Neural progenitor cell (in vitro differentiated cells): ENCODE measurements at regions not wholly inside any gene's neighbourhood (a gene's known extent, or its start where the extent isn't known, plus 50 kb on each side); places are given as distances from the start of the nearest gene placed in this dataset.

Source experiments
- DNase-seq: peaks from one replicate; pipeline ENCODE4 v3.0.0-alpha.2; 2016; ENCODE audit warnings: low spot score
- H2AFZ ChIP-seq: fragments of 200-600 bp; sonication (generic); replicated peaks from 2 replicates; pipeline ENCODE4 v1.6.1; 2016; ENCODE audit warnings: antibody characterized with exemption
- H3F3A ChIP-seq: fragments of 200-600 bp; sonication (generic); 2 replicates; pipeline ENCODE4 v1.6.1; 2016; ENCODE audit warnings: antibody characterized with exemption, low read depth
- H3K27ac ChIP-seq: fragments of 200-600 bp; sonication (generic); 2 replicates; pipeline ENCODE4 v1.5.1; 2016; ENCODE audit warnings: mild to moderate bottlenecking
- H3K27me3 ChIP-seq: fragments of 200-600 bp; sonication (generic); 2 replicates; pipeline ENCODE4 v1.6.1; 2016; ENCODE audit warnings: mild to moderate bottlenecking, moderate library complexity
- H3K36me3 ChIP-seq: fragments of 200-600 bp; sonication (generic); 2 replicates; pipeline ENCODE4 v1.5.1; 2016
- H3K4me1 ChIP-seq: fragments of 200-600 bp; sonication (generic); 2 replicates; pipeline ENCODE4 v1.6.1; 2016; ENCODE audit warnings: mixed run types
- H3K4me2 ChIP-seq: fragments of 200-600 bp; sonication (generic); 2 replicates; pipeline ENCODE4 v1.6.1; 2016
- H3K4me3 ChIP-seq: fragments of 200-600 bp; sonication (generic); 2 replicates; pipeline ENCODE4 v1.5.1; 2016
- H3K79me2 ChIP-seq: fragments of 200-600 bp; sonication (generic); 2 replicates; pipeline ENCODE4 v1.6.1; 2016; ENCODE audit warnings: low read depth
- H3K9ac ChIP-seq: fragments of 200-600 bp; sonication (generic); 2 replicates; pipeline ENCODE4 v1.6.1; 2016
- H3K9me3 ChIP-seq: fragments of 200-600 bp; sonication (generic); 2 replicates; pipeline ENCODE4 v1.5.1; 2016; ENCODE audit warnings: low read depth
- H4K20me1 ChIP-seq: fragments of 200-600 bp; sonication (generic); 2 replicates; pipeline ENCODE4 v1.6.1; 2016; ENCODE audit warnings: low read depth
- H3K27ac Mint-ChIP-seq: 3 replicates; pipeline ENCODE4 v1.8.0; 2021; ENCODE audit warnings: mixed read lengths
- H3K27me3 Mint-ChIP-seq: 2 replicates; pipeline ENCODE4 v1.8.0; 2022; ENCODE audit warnings: low read depth, mild to moderate bottlenecking, inconsistent platforms, moderate library complexity, mixed read lengths; ENCODE audit not compliant: insufficient read depth
- H3K36me3 Mint-ChIP-seq: 3 replicates; pipeline ENCODE4 v1.8.0; 2021; ENCODE audit warnings: mixed read lengths
- H3K4me1 Mint-ChIP-seq: 3 replicates; pipeline ENCODE4 v1.8.0; 2021; ENCODE audit warnings: mixed read lengths
- H3K4me3 Mint-ChIP-seq: 3 replicates; pipeline ENCODE4 v1.8.0; 2021; ENCODE audit warnings: mild to moderate bottlenecking, moderate library complexity, mixed read lengths
- H3K9me3 Mint-ChIP-seq: 3 replicates; pipeline ENCODE4 v1.8.0; 2020; ENCODE audit warnings: mixed read lengths
- EZH2 ChIP-seq: fragments of 200-600 bp; sonication (generic); IDR thresholded peaks from 2 replicates; pipeline ENCODE4 v1.6.1; 2017; ENCODE audit warnings: antibody characterized with exemption, mild to moderate bottlenecking, moderate library complexity
- EZH2phosphoT487 ChIP-seq: fragments of 200-600 bp; sonication (generic); IDR thresholded peaks from 2 replicates; pipeline ENCODE4 v1.6.1; 2017; ENCODE audit warnings: antibody characterized with exemption
- TF ChIP-seq, protein P1 (sequence below): fragments of 200-600 bp; sonication (generic); IDR thresholded peaks from 2 replicates; pipeline ENCODE4 v1.5.1; 2017; ENCODE audit warnings: antibody characterized with exemption, mild to moderate bottlenecking

GRCh38 chr17:77570565-77570898 is 388.0 kb upstream of the TNRC6C start:
- peaks cover 19% of the 10 kb centered on the region for H3K27me3 Mint-ChIP-seq
- no peaks in the 10 kb centered on the region for H3K36me3 ChIP-seq

GRCh38 chr17:77571155-77571981 is 387.1 kb upstream of the TNRC6C start:
- Histone ChIP-seq H2AFZ (no peak overlapping the region), H3K4me3 (peak overlapping the region; percentile 23), H3K27me3 (no peaks in the 10 kb centered on the region), H3K9me3 (no peaks in the 10 kb centered on the region), H4K20me1 (no peaks in the 10 kb centered on the region), H3K36me3 (no peaks in the 10 kb centered on the region), H3K27ac (no peak overlapping the region), H3F3A (peaks cover 21% of the 10 kb centered on the region), H3K79me2 (no peaks in the 10 kb centered on the region), H3K9ac (no peak overlapping the region), H3K4me2 (peak overlapping the region; percentile 73), H3K4me1 (peaks cover 32% of the 10 kb centered on the region)
- peaks cover 46% of the 10 kb centered on the region for H3K4me1 Mint-ChIP-seq
- DNase-seq: peak; percentile 93
- H3K9me3 Mint-ChIP-seq: peaks cover 2% of the 10 kb centered on the region
- peaks cover 18% of the 10 kb centered on the region for H3K27me3 Mint-ChIP-seq
- peak overlapping the region; percentile 94 for H3K27ac Mint-ChIP-seq
- H3K36me3 Mint-ChIP-seq: peaks cover 7% of the 10 kb centered on the region
- TF ChIP-seq EZH2 (peak; percentile 35), EZH2phosphoT487 (no peak)
- peak overlapping the region; percentile 86 for H3K4me3 Mint-ChIP-seq

More at GRCh38 chr17:77570565-77570898, 388.0 kb upstream of the TNRC6C start:
- H2AFZ ChIP-seq: no peak overlapping the region
- no peak overlapping the region for H3K9ac ChIP-seq
- no peaks in the 10 kb centered on the region for H3K27me3 ChIP-seq
- no peak for TF ChIP-seq EZH2phosphoT487
- TF ChIP-seq EZH2: no peak
- TF ChIP-seq, protein P1, sequence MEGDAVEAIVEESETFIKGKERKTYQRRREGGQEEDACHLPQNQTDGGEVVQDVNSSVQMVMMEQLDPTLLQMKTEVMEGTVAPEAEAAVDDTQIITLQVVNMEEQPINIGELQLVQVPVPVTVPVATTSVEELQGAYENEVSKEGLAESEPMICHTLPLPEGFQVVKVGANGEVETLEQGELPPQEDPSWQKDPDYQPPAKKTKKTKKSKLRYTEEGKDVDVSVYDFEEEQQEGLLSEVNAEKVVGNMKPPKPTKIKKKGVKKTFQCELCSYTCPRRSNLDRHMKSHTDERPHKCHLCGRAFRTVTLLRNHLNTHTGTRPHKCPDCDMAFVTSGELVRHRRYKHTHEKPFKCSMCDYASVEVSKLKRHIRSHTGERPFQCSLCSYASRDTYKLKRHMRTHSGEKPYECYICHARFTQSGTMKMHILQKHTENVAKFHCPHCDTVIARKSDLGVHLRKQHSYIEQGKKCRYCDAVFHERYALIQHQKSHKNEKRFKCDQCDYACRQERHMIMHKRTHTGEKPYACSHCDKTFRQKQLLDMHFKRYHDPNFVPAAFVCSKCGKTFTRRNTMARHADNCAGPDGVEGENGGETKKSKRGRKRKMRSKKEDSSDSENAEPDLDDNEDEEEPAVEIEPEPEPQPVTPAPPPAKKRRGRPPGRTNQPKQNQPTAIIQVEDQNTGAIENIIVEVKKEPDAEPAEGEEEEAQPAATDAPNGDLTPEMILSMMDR: no peak
- H3K9me3 ChIP-seq: no peaks in the 10 kb centered on the region
- peaks cover 5% of the 10 kb centered on the region for H3K36me3 Mint-ChIP-seq
- no peaks in the 10 kb centered on the region for H3K79me2 ChIP-seq
- H3K4me3 ChIP-seq: no peak overlapping the region
- H3K4me3 Mint-ChIP-seq: peak overlapping the region; percentile 86
- peaks cover 21% of the 10 kb centered on the region for H3F3A ChIP-seq
- no peak overlapping the region for H3K27ac ChIP-seq
- no peaks in the 10 kb centered on the region for H4K20me1 ChIP-seq
- peak overlapping the region; percentile 73 for H3K4me2 ChIP-seq
- peaks cover 46% of the 10 kb centered on the region for H3K4me1 Mint-ChIP-seq
- no peak for DNase-seq
- H3K9me3 Mint-ChIP-seq: peaks cover 2% of the 10 kb centered on the region
- peak overlapping the region; percentile 94 for H3K27ac Mint-ChIP-seq
- H3K4me1 ChIP-seq: peaks cover 32% of the 10 kb centered on the region

- H3F3A ChIP-seq: peaks cover 21% of the 10 kb centered on the region
- TF ChIP-seq EZH2phosphoT487 (no peak), EZH2 (no peak)
- H3K4me1 ChIP-seq: peaks cover 31% of the 10 kb centered on the region
- no peaks in the 10 kb centered on the region for H4K20me1 ChIP-seq
- Mint-ChIP-seq H3K27ac (peak overlapping the region; percentile 94), H3K36me3 (peaks cover 9% of the 10 kb centered on the region), H3K9me3 (peaks cover 2% of the 10 kb centered on the region), H3K27me3 (peaks cover 16% of the 10 kb centered on the region), H3K4me3 (peak overlapping the region; percentile 86), H3K4me1 (peaks cover 46% of the 10 kb centered on the region)
- H3K27me3 ChIP-seq: no peaks in the 10 kb centered on the region
- peak overlapping the region; percentile 73 for H3K4me2 ChIP-seq
- H3K27ac ChIP-seq: no peak overlapping the region
- H3K9me3 ChIP-seq: no peaks in the 10 kb centered on the region
- no peak overlapping the region for H3K9ac ChIP-seq
- peak; percentile 45 for DNase-seq
- H3K4me3 ChIP-seq: peak overlapping the region; percentile 23
- no peaks in the 10 kb centered on the region for H3K79me2 ChIP-seq
- H3K36me3 ChIP-seq: no peaks in the 10 kb centered on the region
- H2AFZ ChIP-seq: no peak overlapping the region
Measured at GRCh38 chr17:77572065-77572601, 386.4 kb upstream of the TNRC6C start.

DNA sequence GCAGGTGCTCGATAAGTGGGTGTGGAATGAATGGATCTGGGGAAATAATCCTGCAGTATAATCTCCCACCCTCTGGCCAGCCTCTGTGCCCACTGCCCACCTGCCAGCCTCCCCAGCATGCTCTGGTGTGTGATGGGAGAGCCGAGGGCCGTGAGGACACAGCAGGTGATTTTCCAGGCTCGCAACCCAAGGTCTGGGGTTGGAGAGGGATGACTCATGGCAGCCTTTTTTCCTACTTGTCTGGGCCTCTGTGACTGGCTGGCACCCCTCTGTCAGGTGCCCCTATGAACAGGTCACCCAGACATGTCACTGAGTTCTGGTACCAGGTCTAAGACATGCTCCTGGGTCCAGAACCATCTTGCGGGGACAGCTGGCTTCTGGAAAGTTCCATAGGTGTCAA is 385.7 kb upstream of the TNRC6C start:
- Histone ChIP-seq H3F3A (peaks cover 21% of the 10 kb centered on the region), H3K4me3 (no peak overlapping the region), H3K4me2 (peak overlapping the region; percentile 73), H3K9me3 (no peaks in the 10 kb centered on the region), H3K27ac (no peak overlapping the region), H3K79me2 (no peaks in the 10 kb centered on the region), H3K4me1 (peaks cover 27% of the 10 kb centered on the region), H3K36me3 (no peaks in the 10 kb centered on the region), H2AFZ (no peak overlapping the region), H4K20me1 (no peaks in the 10 kb centered on the region), H3K27me3 (no peaks in the 10 kb centered on the region), H3K9ac (no peak overlapping the region)
- TF ChIP-seq, protein P1: no peak
- TF ChIP-seq EZH2: no peak
- no peak for TF ChIP-seq EZH2phosphoT487
- DNase-seq: no peak
- Mint-ChIP-seq H3K9me3 (no peaks in the 10 kb centered on the region), H3K27me3 (peaks cover 15% of the 10 kb centered on the region), H3K4me3 (peak overlapping the region; percentile 53), H3K4me1 (peaks cover 46% of the 10 kb centered on the region), H3K36me3 (peaks cover 12% of the 10 kb centered on the region), H3K27ac (no peak overlapping the region)
